Loucy (cell line): ENCODE measurements at regions not wholly inside any gene's neighbourhood (a gene's known extent, or its start where the extent isn't known, plus 50 kb on each side); places are given as distances from the start of the nearest gene placed in this dataset.

Source experiments
- H2AFZ ChIP-seq: fragments of 200-600 bp; sonication (generic); 2 replicates; pipeline ENCODE4 v1.6.0; 2016; ENCODE audit warnings: antibody characterized with exemption, mild to moderate bottlenecking, low read length, moderate library complexity
- H3F3A ChIP-seq: fragments of 200-600 bp; 2 replicates; pipeline ENCODE4 v1.6.0; 2016; ENCODE audit warnings: antibody characterized with exemption, low read depth, mild to moderate bottlenecking
- H3K27me3 ChIP-seq: fragments of 200-600 bp; sonication (generic); 2 replicates; pipeline ENCODE4 v1.6.1; 2014; ENCODE audit warnings: low read length, mild to moderate bottlenecking; ENCODE audit not compliant: insufficient read depth, poor library complexity, severe bottlenecking
- H3K36me3 ChIP-seq: fragments of 200-600 bp; sonication (generic); 2 replicates; pipeline ENCODE4 v1.6.1; 2016; ENCODE audit warnings: low read length; ENCODE audit not compliant: insufficient read depth
- H3K4me1 ChIP-seq: fragments of 200-600 bp; sonication (generic); 2 replicates; pipeline ENCODE4 v1.5.1; 2014; ENCODE audit warnings: low read length, mild to moderate bottlenecking; ENCODE audit not compliant: insufficient read depth, poor library complexity, severe bottlenecking
- H3K4me2 ChIP-seq: fragments of 200-600 bp; sonication (generic); 2 replicates; pipeline ENCODE4 v1.6.0; 2014; ENCODE audit warnings: antibody characterized with exemption, low read length, low read depth, mild to moderate bottlenecking; ENCODE audit not compliant: poor library complexity, severe bottlenecking
- H3K4me3 ChIP-seq: fragments of 200-600 bp; sonication (generic); 2 replicates; pipeline ENCODE4 v1.5.1; 2014; ENCODE audit warnings: low read length, mild to moderate bottlenecking, mixed read lengths; ENCODE audit not compliant: poor library complexity, severe bottlenecking
- H3K79me2 ChIP-seq: fragments of 200-600 bp; sonication (generic); 2 replicates; pipeline ENCODE4 v1.6.1; 2014; ENCODE audit warnings: low read length; ENCODE audit not compliant: insufficient read depth
- H3K9ac ChIP-seq: fragments of 200-600 bp; sonication (generic); 2 replicates; pipeline ENCODE4 v1.6.0; 2014; ENCODE audit warnings: mild to moderate bottlenecking, low read depth, low read length, moderate library complexity; ENCODE audit not compliant: poor library complexity, severe bottlenecking
- H3K9me2 ChIP-seq: fragments of 200-600 bp; sonication (generic); replicated peaks from 2 replicates; pipeline ENCODE4 v1.6.1; 2016; ENCODE audit warnings: low read depth, low read length, mixed read lengths
- H3K9me3 ChIP-seq: fragments of 200-600 bp; sonication (generic); 2 replicates; pipeline ENCODE4 v1.6.1; 2014; ENCODE audit warnings: mild to moderate bottlenecking, antibody characterized with exemption, low read length, low read depth; ENCODE audit not compliant: insufficient read depth
- H4K20me1 ChIP-seq: fragments of 200-600 bp; sonication (generic); 2 replicates; pipeline ENCODE4 v1.6.0; 2014; ENCODE audit warnings: antibody characterized with exemption, low read length, mild to moderate bottlenecking; ENCODE audit not compliant: insufficient read depth, poor library complexity, severe bottlenecking
- CTCF ChIP-seq: fragments of 200-600 bp; sonication (generic); conservative IDR thresholded peaks from 2 replicates; pipeline ENCODE4 v1.5.1; 2014; ENCODE audit warnings: mild to moderate bottlenecking, antibody characterized with exemption, low read length
- EZH2phosphoT487 ChIP-seq: fragments of 200-600 bp; IDR thresholded peaks from 2 replicates; pipeline ENCODE4 v1.6.1; 2018; ENCODE audit warnings: antibody characterized with exemption, mild to moderate bottlenecking, moderate library complexity, borderline replicate concordance

GRCh38 chr5:96031180-96031579 lies 69.5 kb upstream of the ELL2 start:
- Histone ChIP-seq H3K9me3 (no peaks in the 10 kb centered on the region), H4K20me1 (no peaks in the 10 kb centered on the region), H3K27me3 (no peaks in the 10 kb centered on the region), H3K4me2 (no peak overlapping the region), H3K79me2 (no peaks in the 10 kb centered on the region), H2AFZ (no peak overlapping the region), H3K36me3 (no peaks in the 10 kb centered on the region), H3K4me1 (peaks cover 13% of the 10 kb centered on the region), H3F3A (no peaks in the 10 kb centered on the region), H3K9me2 (no peaks in the 10 kb centered on the region), H3K9ac (no peak overlapping the region), H3K4me3 (no peak overlapping the region)
- no peak for TF ChIP-seq EZH2phosphoT487
- TF ChIP-seq CTCF = no peak

GRCh38 chr5:96026406-96027041 lies 64.9 kb upstream of the ELL2 start:
- H3K79me2 ChIP-seq = no peaks in the 10 kb centered on the region
- no peaks in the 10 kb centered on the region for H3F3A ChIP-seq
- H4K20me1 ChIP-seq = no peaks in the 10 kb centered on the region
- H3K27me3 ChIP-seq = no peaks in the 10 kb centered on the region
- no peaks in the 10 kb centered on the region for H3K9me3 ChIP-seq
- H3K9me2 ChIP-seq = no peaks in the 10 kb centered on the region
- H3K4me3 ChIP-seq = no peak overlapping the region
- peaks cover 20% of the 10 kb centered on the region for H3K4me1 ChIP-seq
- no peak for TF ChIP-seq CTCF
- TF ChIP-seq EZH2phosphoT487 = no peak
- H3K4me2 ChIP-seq = no peak overlapping the region
- H2AFZ ChIP-seq = no peak overlapping the region
- no peaks in the 10 kb centered on the region for H3K36me3 ChIP-seq
- no peak overlapping the region for H3K9ac ChIP-seq

- Histone ChIP-seq H3K27me3 (no peaks in the 10 kb centered on the region), H3K9me2 (no peaks in the 10 kb centered on the region), H3K4me2 (no peak overlapping the region), H3K4me3 (no peak overlapping the region), H3K4me1 (peaks cover 20% of the 10 kb centered on the region), H3K79me2 (no peaks in the 10 kb centered on the region), H2AFZ (peak overlapping the region; percentile 9; the same call in 1 of the 2 replicates), H3F3A (no peaks in the 10 kb centered on the region), H4K20me1 (no peaks in the 10 kb centered on the region), H3K9me3 (no peaks in the 10 kb centered on the region), H3K9ac (no peak overlapping the region), H3K36me3 (no peaks in the 10 kb centered on the region)
- no peak for TF ChIP-seq CTCF
- TF ChIP-seq EZH2phosphoT487 = no peak
Observed at GRCh38 chr5:96024683-96025475, 63.2 kb upstream of the ELL2 start.
